HEK293T (cell line): ENCODE measurements at regions not wholly inside any gene's neighbourhood (a gene's known extent, or its start where the extent isn't known, plus 50 kb on each side); places are given as distances from the start of the nearest gene placed in this dataset.

Experiments used
- BHLHE40 ChIP-seq: fragments of 450-650 bp; IDR thresholded peaks from 2 replicates; pipeline ENCODE4 v1.6.1; 2016; ENCODE audit warnings: mild to moderate bottlenecking, moderate library complexity, borderline replicate concordance
- CTBP1 ChIP-seq: fragments of 450-650 bp; IDR thresholded peaks from 2 replicates; pipeline ENCODE4 v1.6.1; 2016; ENCODE audit warnings: borderline replicate concordance
- FOXK2 ChIP-seq: fragments of 450-650 bp; IDR thresholded peaks from 2 replicates; pipeline ENCODE4 v1.6.1; 2016; ENCODE audit warnings: mild to moderate bottlenecking
- FOXM1 ChIP-seq: fragments of 450-650 bp; IDR thresholded peaks from 2 replicates; pipeline ENCODE4 v1.6.1; 2017; ENCODE audit warnings: mild to moderate bottlenecking, borderline replicate concordance
- L3MBTL2 ChIP-seq: fragments of 450-650 bp; conservative IDR thresholded peaks from 2 replicates; pipeline ENCODE4 v1.6.1; 2016; ENCODE audit warnings: mild to moderate bottlenecking
- NFRKB ChIP-seq: fragments of 450-650 bp; IDR thresholded peaks from 2 replicates; pipeline ENCODE4 v1.6.1; 2016; ENCODE audit warnings: mild to moderate bottlenecking, moderate library complexity
- SP1 ChIP-seq: fragments of 450-650 bp; IDR thresholded peaks from 2 replicates; pipeline ENCODE4 v1.6.1; 2017
- TARDBP ChIP-seq: fragments of 450-650 bp; IDR thresholded peaks from 2 replicates; pipeline ENCODE4 v1.6.1; 2016
- TF ChIP-seq, protein P1 (sequence below): fragments of 450-650 bp; IDR thresholded peaks from 2 replicates; pipeline ENCODE4 v1.6.1; 2016

DNA sequence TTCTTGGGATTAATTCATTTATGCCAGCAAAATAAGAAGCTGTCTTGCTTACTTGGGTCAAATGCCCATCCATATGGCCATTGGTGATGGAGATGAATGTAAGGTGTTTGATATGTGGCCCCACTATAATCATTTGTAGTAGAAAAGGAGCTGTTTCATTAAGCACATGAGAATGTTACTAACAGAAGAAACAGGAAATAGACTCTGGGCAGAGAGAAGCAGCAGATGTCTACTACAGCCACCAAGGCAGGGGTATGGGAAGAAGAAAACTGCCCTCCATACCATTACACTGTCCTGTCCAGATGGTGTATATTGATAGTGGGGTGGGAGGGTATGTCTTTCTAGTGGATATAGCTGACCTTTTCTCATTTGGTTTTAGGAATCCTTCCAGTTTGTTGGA lies 386.6 kb upstream of the CLINT1 start:
- TF ChIP-seq L3MBTL2 (no peak), FOXM1 (no peak), TARDBP (no peak), BHLHE40 (no peak), FOXK2 (no peak), NFRKB (no peak), CTBP1 (no peak), SP1 (no peak)
- TF ChIP-seq, protein P1, sequence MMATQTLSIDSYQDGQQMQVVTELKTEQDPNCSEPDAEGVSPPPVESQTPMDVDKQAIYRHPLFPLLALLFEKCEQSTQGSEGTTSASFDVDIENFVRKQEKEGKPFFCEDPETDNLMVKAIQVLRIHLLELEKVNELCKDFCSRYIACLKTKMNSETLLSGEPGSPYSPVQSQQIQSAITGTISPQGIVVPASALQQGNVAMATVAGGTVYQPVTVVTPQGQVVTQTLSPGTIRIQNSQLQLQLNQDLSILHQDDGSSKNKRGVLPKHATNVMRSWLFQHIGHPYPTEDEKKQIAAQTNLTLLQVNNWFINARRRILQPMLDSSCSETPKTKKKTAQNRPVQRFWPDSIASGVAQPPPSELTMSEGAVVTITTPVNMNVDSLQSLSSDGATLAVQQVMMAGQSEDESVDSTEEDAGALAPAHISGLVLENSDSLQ = no peak
